HCT116 (cell line): ENCODE measurements at regions not wholly inside any gene's neighbourhood (a gene's known extent, or its start where the extent isn't known, plus 50 kb on each side); places are given as distances from the start of the nearest gene placed in this dataset.
A peak's percentile ranks its signal among the peaks of the same experiment; 100 is the strongest.

Experiments
- ATAC-seq: fragments of 200-7000 bp; cut with Tn5 transposase; 2 replicates; pipeline ENCODE4 v1.9.1; 2020; ENCODE audit warnings: mild to moderate bottlenecking, moderate library complexity
- BruUV-seq: library from RNA; stranded (reverse); fragments of 400-500 nt; replicated peaks from 2 replicates; lab custom pipeline; 2021; lab: Mats Ljungman, UMichigan
- CTCF ChIA-PET: fragments of 300-600 bp; sonication (Branson Sonifier 250); formaldehyde crosslinking; loops from one replicate; lab custom pipeline; 2021; ENCODE audit warnings: antibody characterized with exemption; lab: Charles Lee
- POLR2A ChIA-PET: fragments of 300-600, 350-600 bp; sonication (Branson Sonifier 250); formaldehyde crosslinking; loops from one replicate; lab custom pipeline; 2021; ENCODE audit warnings: antibody characterized with exemption; lab: Charles Lee
- RAD21 ChIA-PET, 2 experiments: fragments of 300-600 bp; sonication (Branson Sonifier 250); formaldehyde crosslinking; loops; one replicate each; lab custom pipeline; 2023; ENCODE audit warnings: low total read pairs in 2 of 2; ENCODE audit not compliant: uncharacterized antibody in 2 of 2, unreplicated experiment in 2 of 2, low non-redundant PET in 1 of 2; lab: Charles Lee
- DNase-seq: peaks from one replicate; pipeline ENCODE4 v3.0.0-alpha.2; 2010; ENCODE audit warnings: low read depth, low spot score
- H2AFZ ChIP-seq: fragments of 200-600 bp; shearing (Covaris generic), sonication (generic); 2 replicates; pipeline ENCODE4 v1.6.1; 2017; ENCODE audit warnings: low read depth, mixed run types, mixed read lengths, antibody characterized with exemption, low read length; ENCODE audit not compliant: poor library complexity, severe bottlenecking
- H3K27ac ChIP-seq: 2 replicates; pipeline ENCODE4 v1.5.1; 2012; ENCODE audit warnings: low read depth, low read length
- H3K27me3 ChIP-seq: fragments of 200-600 bp; sonication (generic); 2 replicates; pipeline ENCODE4 v1.6.1; 2016; ENCODE audit warnings: mixed run types, low read length, mixed read lengths; ENCODE audit not compliant: insufficient read depth
- H3K36me3 ChIP-seq, 2 experiments: fragments of 200-500 bp in 1 of 2; fragments of 200-600 bp in 1 of 2; sonication (Bioruptor generic) in 1 of 2; sonication (generic) in 1 of 2; 2 replicates each; pipeline versions ENCODE4 v1.5.1 to v1.6.1; 2014 to 2016; ENCODE audit warnings: low read length in 2 of 2, inconsistent platforms in 1 of 2, mixed read lengths in 1 of 2, mixed run types in 1 of 2; ENCODE audit not compliant: insufficient read depth in 2 of 2, control insufficient read depth in 1 of 2
- H3K4me1 ChIP-seq, 2 experiments: fragments of 200-600 bp in 1 of 2; sonication (generic) in 1 of 2; 2 replicates each; pipeline versions ENCODE4 v1.5.1 to v1.6.1; 2012 to 2017; ENCODE audit warnings: low read length in 2 of 2, inconsistent platforms in 1 of 2, mild to moderate bottlenecking in 1 of 2, mixed read lengths in 1 of 2, mixed run types in 1 of 2, moderate library complexity in 1 of 2; ENCODE audit not compliant: insufficient read depth in 2 of 2, control insufficient read depth in 1 of 2
- H3K4me2 ChIP-seq: fragments of 200-600 bp; sonication (generic); 2 replicates; pipeline ENCODE4 v1.6.1; 2017; ENCODE audit warnings: mixed run types, low read length, mixed read lengths
- H3K4me3 ChIP-seq, 2 experiments: fragments of 200-600 bp in 1 of 2; sonication (generic) in 1 of 2; replicated peaks in 1 of 2; 2 replicates each; pipeline ENCODE4 v1.5.1; 2011 to 2016; ENCODE audit warnings: low read length in 2 of 2, control low read depth in 1 of 2, low read depth in 1 of 2, mild to moderate bottlenecking in 1 of 2, mixed read lengths in 1 of 2, mixed run types in 1 of 2
- H3K79me2 ChIP-seq: fragments of 200-600 bp; sonication (generic); 2 replicates; pipeline ENCODE4 v1.6.1; 2017; ENCODE audit warnings: mild to moderate bottlenecking, mixed run types, low read length, moderate library complexity, mixed read lengths; ENCODE audit not compliant: insufficient read depth
- H3K9ac ChIP-seq: fragments of 200-600 bp; sonication (generic); 2 replicates; pipeline ENCODE4 v1.6.1; 2016; ENCODE audit warnings: low read length, mixed read lengths
- H3K9me2 ChIP-seq: fragments of 200-600 bp; sonication (generic), shearing (Covaris generic); 2 replicates; pipeline ENCODE4 v1.6.1; 2017; ENCODE audit warnings: mixed run types, mild to moderate bottlenecking, moderate library complexity; ENCODE audit not compliant: insufficient read depth
- H3K9me3 ChIP-seq, 2 experiments: fragments of 200-500 bp in 1 of 2; fragments of 200-600 bp in 1 of 2; sonication (Bioruptor generic) in 1 of 2; sonication (generic) in 1 of 2; 2 replicates each; pipeline ENCODE4 v1.6.1; 2014 to 2017; ENCODE audit warnings: low read length in 2 of 2, mixed read lengths in 2 of 2, inconsistent platforms in 1 of 2, low read depth in 1 of 2, mild to moderate bottlenecking in 1 of 2, mixed run types in 1 of 2, moderate library complexity in 1 of 2; ENCODE audit not compliant: control insufficient read depth in 1 of 2, insufficient read depth in 1 of 2
- H4K20me1 ChIP-seq: fragments of 200-600 bp; sonication (generic), shearing (Covaris generic); 2 replicates; pipeline ENCODE4 v1.6.1; 2017; ENCODE audit warnings: mixed run types, mild to moderate bottlenecking, moderate library complexity; ENCODE audit not compliant: insufficient read depth
- CEBPB ChIP-seq: IDR thresholded peaks from 2 replicates; pipeline ENCODE4 v1.6.1; 2012; ENCODE audit warnings: low read depth
- EGR1 ChIP-seq: IDR thresholded peaks from 2 replicates; pipeline ENCODE4 v1.6.1; 2012; ENCODE audit warnings: low read depth
- ELF1 ChIP-seq: IDR thresholded peaks from 2 replicates; pipeline ENCODE4 v1.6.1; 2012; ENCODE audit warnings: low read depth, borderline replicate concordance
- EZH2 ChIP-seq: fragments of 200-600 bp; sonication (generic); IDR thresholded peaks from 2 replicates; pipeline ENCODE4 v1.6.1; 2017; ENCODE audit warnings: antibody characterized with exemption, mixed run types
- JUND ChIP-seq: IDR thresholded peaks from 2 replicates; pipeline ENCODE4 v1.6.1; 2012
- POLR2AphosphoS5 ChIP-seq: IDR thresholded peaks from 2 replicates; pipeline ENCODE4 v1.6.1; 2011; ENCODE audit warnings: mild to moderate bottlenecking, low read depth, low read length, moderate library complexity
- RAD21 ChIP-seq: IDR thresholded peaks from 2 replicates; pipeline ENCODE4 v1.6.1; 2012; ENCODE audit warnings: low read depth, mild to moderate bottlenecking
- SP1 ChIP-seq: IDR thresholded peaks from 2 replicates; pipeline ENCODE4 v1.6.1; 2012; ENCODE audit warnings: low read depth
- TCF7L2 ChIP-seq: IDR thresholded peaks from 2 replicates; pipeline ENCODE4 v1.7.0; 2011; ENCODE audit warnings: borderline replicate concordance, inconsistent platforms; ENCODE audit not compliant: insufficient read depth, insufficient read length; ENCODE audit errors: extremely low read depth
- YY1 ChIP-seq: IDR thresholded peaks from 2 replicates; pipeline ENCODE4 v1.6.1; 2011; ENCODE audit warnings: low read length, low read depth, moderate library complexity, mild to moderate bottlenecking; ENCODE audit not compliant: insufficient replicate concordance; ENCODE audit errors: extremely low read depth
- ZFX ChIP-seq: fragments of 450-650 bp; IDR thresholded peaks from 2 replicates; pipeline ENCODE4 v1.6.1; 2017
- ZNF274 ChIP-seq: fragments of 200-500 bp; sonication (Bioruptor generic); IDR thresholded peaks from 2 replicates; pipeline ENCODE4 v1.6.1; 2014; ENCODE audit warnings: mild to moderate bottlenecking, low read depth, low read length, inconsistent platforms
- intact Hi-C: fragments of 100-400 bp; cut with micrococcal nuclease; formaldehyde crosslinking; loops from 2 replicates; pipeline ENCODE4 v1.10.0; 2022
- TF ChIP-seq, protein P1 (sequence below): IDR thresholded peaks from 2 replicates; pipeline ENCODE4 v1.6.1; 2012; ENCODE audit warnings: low read depth
- TF ChIP-seq, protein P2 (sequence below): IDR thresholded peaks from 2 replicates; pipeline ENCODE4 v1.6.1; 2012
- TF ChIP-seq, protein P3 (sequence below): IDR thresholded peaks from 2 replicates; pipeline ENCODE4 v1.6.1; 2012
- TF ChIP-seq, protein P4 (sequence below), 3 experiments: fragments of 200-600 bp in 1 of 3; sonication (generic) in 1 of 3; IDR thresholded peaks in 2 of 3; conservative IDR thresholded peaks in 1 of 3; 2 replicates each; pipeline ENCODE4 v1.5.1; 2012 to 2017; ENCODE audit warnings: low read depth in 2 of 3, low read length in 2 of 3, antibody characterized with exemption in 1 of 3, borderline replicate concordance in 1 of 3, control low read depth in 1 of 3, mild to moderate bottlenecking in 1 of 3, mixed read lengths in 1 of 3, mixed run types in 1 of 3, moderate library complexity in 1 of 3; ENCODE audit not compliant: insufficient read depth in 1 of 3

DNA sequence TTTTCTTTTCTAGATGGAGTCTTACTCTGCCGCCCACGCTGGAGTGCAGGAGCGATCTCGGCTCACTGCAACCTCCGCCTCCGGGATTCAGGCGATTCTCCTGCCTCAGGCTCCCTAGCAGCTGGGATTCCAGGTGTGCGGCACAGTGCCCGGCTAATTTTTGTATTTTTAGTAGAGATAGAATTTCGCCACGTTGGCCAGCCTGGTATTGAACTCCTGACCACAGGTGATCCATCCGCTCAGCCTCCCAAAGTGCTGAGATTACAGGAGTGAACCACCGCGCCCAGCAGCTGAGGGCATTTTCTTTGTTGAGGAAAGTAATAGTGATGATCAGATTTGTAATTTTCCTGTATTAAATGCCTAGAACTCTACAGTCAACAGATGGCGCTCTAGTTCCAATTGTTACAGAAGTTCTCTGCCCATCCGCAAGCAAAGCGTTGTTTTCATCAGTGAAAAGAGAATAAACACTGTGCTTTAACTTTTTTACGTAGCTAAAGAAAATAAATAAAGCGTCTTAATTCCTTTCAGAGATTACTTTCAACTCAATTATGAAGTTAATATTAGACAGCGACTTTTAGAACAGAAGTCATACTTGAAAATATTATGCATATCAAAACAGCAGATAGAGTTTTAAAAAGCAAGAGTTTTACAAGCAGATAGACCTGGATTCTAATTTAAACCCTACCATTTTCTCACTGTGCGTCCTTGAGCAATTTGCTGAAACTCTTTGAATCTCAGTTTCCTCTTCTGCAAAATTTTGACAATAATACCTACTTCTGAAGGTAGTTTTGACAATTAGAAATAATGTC is 335.1 kb downstream of the DUSP6 start (continued):
- peak; percentile 86 for TF ChIP-seq RAD21
- TF ChIP-seq EZH2, result no peak
- no peak for TF ChIP-seq ELF1
- no peak for TF ChIP-seq JUND
- TF ChIP-seq EGR1, result peak; percentile 88
- TF ChIP-seq SP1, result no peak; the same call in 1 of the 2 replicates
- TF ChIP-seq, protein P1, sequence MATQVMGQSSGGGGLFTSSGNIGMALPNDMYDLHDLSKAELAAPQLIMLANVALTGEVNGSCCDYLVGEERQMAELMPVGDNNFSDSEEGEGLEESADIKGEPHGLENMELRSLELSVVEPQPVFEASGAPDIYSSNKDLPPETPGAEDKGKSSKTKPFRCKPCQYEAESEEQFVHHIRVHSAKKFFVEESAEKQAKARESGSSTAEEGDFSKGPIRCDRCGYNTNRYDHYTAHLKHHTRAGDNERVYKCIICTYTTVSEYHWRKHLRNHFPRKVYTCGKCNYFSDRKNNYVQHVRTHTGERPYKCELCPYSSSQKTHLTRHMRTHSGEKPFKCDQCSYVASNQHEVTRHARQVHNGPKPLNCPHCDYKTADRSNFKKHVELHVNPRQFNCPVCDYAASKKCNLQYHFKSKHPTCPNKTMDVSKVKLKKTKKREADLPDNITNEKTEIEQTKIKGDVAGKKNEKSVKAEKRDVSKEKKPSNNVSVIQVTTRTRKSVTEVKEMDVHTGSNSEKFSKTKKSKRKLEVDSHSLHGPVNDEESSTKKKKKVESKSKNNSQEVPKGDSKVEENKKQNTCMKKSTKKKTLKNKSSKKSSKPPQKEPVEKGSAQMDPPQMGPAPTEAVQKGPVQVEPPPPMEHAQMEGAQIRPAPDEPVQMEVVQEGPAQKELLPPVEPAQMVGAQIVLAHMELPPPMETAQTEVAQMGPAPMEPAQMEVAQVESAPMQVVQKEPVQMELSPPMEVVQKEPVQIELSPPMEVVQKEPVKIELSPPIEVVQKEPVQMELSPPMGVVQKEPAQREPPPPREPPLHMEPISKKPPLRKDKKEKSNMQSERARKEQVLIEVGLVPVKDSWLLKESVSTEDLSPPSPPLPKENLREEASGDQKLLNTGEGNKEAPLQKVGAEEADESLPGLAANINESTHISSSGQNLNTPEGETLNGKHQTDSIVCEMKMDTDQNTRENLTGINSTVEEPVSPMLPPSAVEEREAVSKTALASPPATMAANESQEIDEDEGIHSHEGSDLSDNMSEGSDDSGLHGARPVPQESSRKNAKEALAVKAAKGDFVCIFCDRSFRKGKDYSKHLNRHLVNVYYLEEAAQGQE, result no peak

DNA sequence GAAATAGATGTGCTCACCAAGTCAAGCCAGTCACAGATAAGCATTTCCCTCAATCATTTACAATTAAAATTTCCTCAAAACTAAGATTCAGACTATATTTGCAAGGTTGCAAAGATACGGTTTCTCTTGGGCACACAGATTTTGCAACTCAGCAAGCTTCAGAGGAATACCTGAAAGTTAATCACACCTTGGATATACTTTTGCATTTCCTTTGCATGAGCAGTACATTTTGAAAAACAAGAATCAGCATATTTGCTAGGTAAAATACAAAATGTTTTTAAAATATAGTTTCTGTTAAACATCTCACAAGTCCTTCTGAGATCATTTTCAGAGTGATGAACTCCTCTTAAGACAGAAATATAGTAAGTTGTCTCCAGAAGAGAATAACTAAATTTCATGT is 336.9 kb downstream of the DUSP6 start:
- ChIA-PET CTCF (no interaction called here), POLR2A (no interaction called here), RAD21 (no interaction called here)
- H3K36me3 ChIP-seq, result no peaks in the 10 kb centered on the region
- H3K4me3 ChIP-seq, result no peak overlapping the region
- no TSS peak for BruUV-seq
- H2AFZ ChIP-seq, result no peak overlapping the region
- no peak overlapping the region for H3K9ac ChIP-seq
- no peaks in the 10 kb centered on the region for H3K9me3 ChIP-seq
- ATAC-seq (no peak), DNase-seq (no peak)
- H3K27me3 ChIP-seq, result no peaks in the 10 kb centered on the region
- H3K79me2 ChIP-seq, result no peaks in the 10 kb centered on the region
- H4K20me1 ChIP-seq, result no peaks in the 10 kb centered on the region
- H3K4me2 ChIP-seq, result no peak overlapping the region
- H3K4me1 ChIP-seq, result peaks cover 2 to 37% of the 10 kb centered on the region in 2 experiments; a peak in 3 of 4 replicates
- intact Hi-C loops, result no loop called here
- H3K9me2 ChIP-seq, result no peaks in the 10 kb centered on the region
- H3K27ac ChIP-seq, result no peak overlapping the region
- TF ChIP-seq ZFX, result no peak
- TF ChIP-seq EGR1, result no peak
- no peak for TF ChIP-seq ZNF274
- TF ChIP-seq, protein P2, sequence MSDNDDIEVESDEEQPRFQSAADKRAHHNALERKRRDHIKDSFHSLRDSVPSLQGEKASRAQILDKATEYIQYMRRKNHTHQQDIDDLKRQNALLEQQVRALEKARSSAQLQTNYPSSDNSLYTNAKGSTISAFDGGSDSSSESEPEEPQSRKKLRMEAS, result no peak
- no peak for TF ChIP-seq POLR2AphosphoS5
- TF ChIP-seq, protein P3, sequence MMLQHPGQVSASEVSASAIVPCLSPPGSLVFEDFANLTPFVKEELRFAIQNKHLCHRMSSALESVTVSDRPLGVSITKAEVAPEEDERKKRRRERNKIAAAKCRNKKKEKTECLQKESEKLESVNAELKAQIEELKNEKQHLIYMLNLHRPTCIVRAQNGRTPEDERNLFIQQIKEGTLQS, result no peak
- TF ChIP-seq EZH2, result no peak
- TF ChIP-seq SP1, result no peak
- TF ChIP-seq, protein P4, sequence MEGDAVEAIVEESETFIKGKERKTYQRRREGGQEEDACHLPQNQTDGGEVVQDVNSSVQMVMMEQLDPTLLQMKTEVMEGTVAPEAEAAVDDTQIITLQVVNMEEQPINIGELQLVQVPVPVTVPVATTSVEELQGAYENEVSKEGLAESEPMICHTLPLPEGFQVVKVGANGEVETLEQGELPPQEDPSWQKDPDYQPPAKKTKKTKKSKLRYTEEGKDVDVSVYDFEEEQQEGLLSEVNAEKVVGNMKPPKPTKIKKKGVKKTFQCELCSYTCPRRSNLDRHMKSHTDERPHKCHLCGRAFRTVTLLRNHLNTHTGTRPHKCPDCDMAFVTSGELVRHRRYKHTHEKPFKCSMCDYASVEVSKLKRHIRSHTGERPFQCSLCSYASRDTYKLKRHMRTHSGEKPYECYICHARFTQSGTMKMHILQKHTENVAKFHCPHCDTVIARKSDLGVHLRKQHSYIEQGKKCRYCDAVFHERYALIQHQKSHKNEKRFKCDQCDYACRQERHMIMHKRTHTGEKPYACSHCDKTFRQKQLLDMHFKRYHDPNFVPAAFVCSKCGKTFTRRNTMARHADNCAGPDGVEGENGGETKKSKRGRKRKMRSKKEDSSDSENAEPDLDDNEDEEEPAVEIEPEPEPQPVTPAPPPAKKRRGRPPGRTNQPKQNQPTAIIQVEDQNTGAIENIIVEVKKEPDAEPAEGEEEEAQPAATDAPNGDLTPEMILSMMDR (IDR thresholded peaks at IDR 0.05 in 2 of 3, conservative IDR thresholded peaks at IDR 0.05 in 1 of 3; ENCODE audit: borderline replicate concordance in 1 of 3, insufficient read depth in 1 of 3, low read depth in 2 of 3, low read length in 2 of 3), result no peak
- TF ChIP-seq RAD21, result no peak
- TF ChIP-seq TCF7L2, result no peak
- TF ChIP-seq ELF1, result no peak
- TF ChIP-seq CEBPB, result no peak
- TF ChIP-seq YY1, result no peak
